H7 (cell line): ENCODE measurements at regions not wholly inside any gene's neighbourhood (a gene's known extent, or its start where the extent isn't known, plus 50 kb on each side); places are given as distances from the start of the nearest gene placed in this dataset.

ENCODE experiments used
- DNase-seq: peaks from one replicate; pipeline ENCODE4 v3.0.0; 2012
- H3K27me3 ChIP-seq: 2 replicates; pipeline ENCODE4 v1.6.0; 2011; ENCODE audit warnings: mild to moderate bottlenecking, low read length; ENCODE audit not compliant: control insufficient read depth, insufficient read depth
- H3K36me3 ChIP-seq: replicated peaks from 2 replicates; pipeline ENCODE4 v1.5.1; 2011; ENCODE audit warnings: low read length; ENCODE audit not compliant: control insufficient read depth, insufficient read depth
- H3K4me3 ChIP-seq: 2 replicates; pipeline ENCODE4 v1.5.1; 2011; ENCODE audit warnings: low read depth, mild to moderate bottlenecking, control low read depth, low read length, moderate library complexity; ENCODE audit not compliant: insufficient read depth

DNA sequence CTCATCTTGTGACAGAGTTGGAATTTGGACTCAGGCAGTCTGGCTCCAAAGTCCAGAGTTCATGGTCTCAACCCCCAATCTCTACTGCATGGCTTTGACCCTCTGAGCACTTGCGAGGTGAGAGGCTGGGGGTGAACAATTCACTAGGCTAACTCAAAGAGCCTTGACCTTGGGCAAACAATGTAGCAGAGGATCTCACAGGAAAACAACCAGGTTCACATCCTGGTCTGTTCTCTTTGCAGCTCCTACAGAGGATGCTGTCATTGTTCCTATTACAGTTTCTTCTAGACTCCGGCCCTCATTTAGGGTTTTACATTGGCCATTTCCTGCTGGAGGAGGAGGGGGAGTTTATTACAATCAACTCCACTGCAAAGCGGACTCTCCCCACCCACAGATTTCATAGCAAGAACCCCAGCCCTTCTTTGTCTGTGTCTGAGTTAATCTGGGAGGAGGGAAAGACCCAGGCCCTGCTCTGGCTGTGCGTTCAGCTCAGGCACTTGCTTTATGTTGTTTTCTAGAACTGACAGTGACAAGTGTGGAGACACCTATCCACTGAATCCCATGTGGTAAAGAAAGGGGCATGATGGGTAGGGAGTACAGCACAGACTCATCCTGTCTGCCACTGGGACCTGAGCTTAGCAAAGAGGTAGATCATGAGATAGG lies 101.6 kb downstream of the LBH start:
- H3K4me3 ChIP-seq, result no peak overlapping the region
- no peaks in the 10 kb centered on the region for H3K27me3 ChIP-seq
- no peak for DNase-seq
- H3K36me3 ChIP-seq, result no peaks in the 10 kb centered on the region

DNA sequence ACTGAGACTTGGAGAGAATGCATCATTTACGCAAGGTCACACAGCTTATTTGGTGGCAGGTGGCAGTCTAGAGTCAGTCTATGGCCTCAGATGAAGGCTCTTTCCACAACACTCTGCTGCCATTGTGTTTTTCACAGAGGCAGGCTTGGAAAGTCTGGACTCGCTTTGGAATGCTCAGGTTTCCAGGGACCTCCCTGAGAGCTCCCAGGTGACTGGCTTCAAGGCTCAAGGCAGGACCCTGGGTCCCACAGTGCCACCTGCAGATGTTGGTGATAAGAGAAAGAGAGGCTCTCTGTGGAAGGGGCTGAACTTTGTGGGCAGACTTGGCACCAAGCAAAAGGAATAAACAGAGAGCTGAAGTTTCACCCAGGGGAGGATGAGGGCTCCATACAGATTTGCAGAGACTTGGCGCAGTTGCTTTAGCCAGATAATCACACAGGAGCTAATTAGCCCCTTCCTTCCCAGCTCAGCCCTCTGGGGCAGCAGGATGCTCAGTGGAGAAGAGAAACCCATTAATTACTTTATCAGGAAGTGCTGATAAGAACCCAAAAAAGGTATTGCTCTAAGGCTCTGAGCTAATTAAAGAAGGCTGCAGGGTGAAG lies 103.5 kb downstream of the LBH start:
- Histone ChIP-seq H3K4me3 (no peak overlapping the region), H3K27me3 (no peaks in the 10 kb centered on the region), H3K36me3 (no peaks in the 10 kb centered on the region)
- DNase-seq, result peak; percentile 59

DNA sequence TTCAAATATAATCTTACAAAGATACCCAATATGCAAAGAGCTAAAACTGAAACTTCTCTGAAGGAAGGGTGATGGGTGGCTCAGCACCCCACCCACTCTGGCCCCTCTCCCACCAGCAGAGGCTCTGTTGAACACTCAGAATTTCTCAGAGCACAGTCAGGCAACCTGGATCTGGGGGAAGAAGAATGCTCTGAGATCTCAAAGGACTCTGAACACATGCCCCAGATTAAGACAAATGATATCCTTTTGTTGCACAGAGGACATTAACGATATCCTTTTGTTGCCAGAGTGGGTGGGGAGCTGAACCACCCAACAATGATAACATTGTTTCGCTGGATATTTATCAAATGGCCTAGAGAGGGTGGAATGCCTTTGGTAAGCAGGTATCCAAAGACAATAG lies 104.8 kb downstream of the LBH start:
- H3K4me3 ChIP-seq, result no peak overlapping the region
- no peak for DNase-seq
- H3K36me3 ChIP-seq, result no peaks in the 10 kb centered on the region
- H3K27me3 ChIP-seq, result no peaks in the 10 kb centered on the region

GRCh38 chr2:30336978-30337841 lies 105.9 kb downstream of the LBH start:
- no peaks in the 10 kb centered on the region for H3K36me3 ChIP-seq
- DNase-seq, result no peak
- no peak overlapping the region for H3K4me3 ChIP-seq
- H3K27me3 ChIP-seq, result no peaks in the 10 kb centered on the region

DNA sequence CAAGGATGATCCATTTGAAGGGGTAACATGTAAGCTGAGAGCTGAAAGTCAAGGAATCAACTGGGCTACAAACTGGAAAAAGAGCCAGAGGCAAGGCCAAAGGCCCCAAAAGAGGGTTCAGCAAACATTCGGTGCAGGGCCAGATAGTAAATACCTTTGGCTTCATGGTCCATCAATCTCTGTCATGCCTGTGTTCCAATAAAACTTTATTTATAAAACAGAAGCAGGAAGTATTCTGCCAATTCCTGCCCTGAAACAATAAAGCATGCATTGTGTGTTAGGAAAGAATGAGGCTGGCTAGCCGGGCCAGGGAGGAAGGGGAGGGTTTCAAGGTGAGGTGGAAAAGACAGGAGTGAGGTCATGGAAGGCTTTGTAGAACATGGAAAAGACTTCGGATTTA lies 107.1 kb downstream of the LBH start:
- no peak for DNase-seq
- Histone ChIP-seq H3K36me3 (no peaks in the 10 kb centered on the region), H3K4me3 (no peak overlapping the region), H3K27me3 (no peaks in the 10 kb centered on the region)

DNA sequence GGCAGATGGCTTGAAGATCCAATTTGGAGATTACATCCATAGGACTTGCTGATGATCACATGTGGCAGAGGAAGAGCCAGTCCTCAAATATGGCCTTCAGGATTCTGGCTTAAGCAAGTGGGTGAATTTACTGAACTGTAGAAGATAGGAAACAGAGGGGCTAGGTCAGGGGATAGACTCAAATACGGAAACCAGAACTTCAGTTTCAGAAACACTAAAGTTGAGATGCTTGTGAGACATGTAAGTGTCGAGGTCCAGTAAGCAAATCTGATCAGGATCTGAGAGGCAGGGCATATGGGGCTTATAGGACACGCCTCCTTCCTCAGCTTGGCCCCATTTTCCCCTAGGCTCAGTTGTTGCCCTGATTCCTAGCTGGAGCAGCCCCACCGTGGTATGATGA lies 107.7 kb downstream of the LBH start:
- DNase-seq, result no peak
- Histone ChIP-seq H3K4me3 (no peak overlapping the region), H3K27me3 (no peaks in the 10 kb centered on the region), H3K36me3 (no peaks in the 10 kb centered on the region)

DNA sequence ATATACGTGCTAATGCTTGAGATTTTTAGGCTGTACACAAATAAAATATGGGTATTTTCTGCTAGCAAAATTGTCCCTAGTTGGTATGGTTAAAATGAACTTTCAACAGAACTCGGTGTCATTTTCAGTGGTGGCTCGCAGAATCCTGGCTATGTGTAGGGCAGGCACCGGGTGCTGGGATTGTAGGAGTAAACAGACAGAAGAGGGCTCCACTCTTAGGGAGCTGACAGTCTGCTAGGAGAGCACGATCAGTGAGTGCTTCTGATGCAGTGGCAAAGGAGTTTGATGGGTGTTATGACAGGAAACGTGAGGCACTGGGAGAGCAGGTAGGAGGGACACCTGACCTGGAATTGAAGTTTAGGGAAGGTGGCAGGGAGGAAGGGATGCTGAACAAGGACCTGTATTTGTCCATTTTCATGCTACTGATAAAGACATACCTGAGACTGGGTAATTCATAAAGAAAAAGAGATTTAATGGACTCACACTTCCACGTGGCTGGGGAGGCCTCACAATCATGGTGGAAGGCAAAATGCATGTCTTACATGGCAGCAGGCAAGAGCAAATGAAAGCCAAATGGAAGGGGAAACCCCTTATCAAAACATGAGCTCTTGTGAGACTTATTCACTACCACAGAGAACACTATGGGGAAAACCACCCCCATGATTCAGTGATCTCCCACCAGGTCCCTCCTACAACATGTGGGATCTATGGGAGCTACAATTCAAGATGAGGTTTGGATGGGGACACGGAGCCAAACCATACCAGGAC lies 105.4 kb upstream of the LCLAT1 start:
- Histone ChIP-seq H3K4me3 (no peak overlapping the region), H3K36me3 (no peaks in the 10 kb centered on the region), H3K27me3 (no peaks in the 10 kb centered on the region)
- no peak for DNase-seq

DNA sequence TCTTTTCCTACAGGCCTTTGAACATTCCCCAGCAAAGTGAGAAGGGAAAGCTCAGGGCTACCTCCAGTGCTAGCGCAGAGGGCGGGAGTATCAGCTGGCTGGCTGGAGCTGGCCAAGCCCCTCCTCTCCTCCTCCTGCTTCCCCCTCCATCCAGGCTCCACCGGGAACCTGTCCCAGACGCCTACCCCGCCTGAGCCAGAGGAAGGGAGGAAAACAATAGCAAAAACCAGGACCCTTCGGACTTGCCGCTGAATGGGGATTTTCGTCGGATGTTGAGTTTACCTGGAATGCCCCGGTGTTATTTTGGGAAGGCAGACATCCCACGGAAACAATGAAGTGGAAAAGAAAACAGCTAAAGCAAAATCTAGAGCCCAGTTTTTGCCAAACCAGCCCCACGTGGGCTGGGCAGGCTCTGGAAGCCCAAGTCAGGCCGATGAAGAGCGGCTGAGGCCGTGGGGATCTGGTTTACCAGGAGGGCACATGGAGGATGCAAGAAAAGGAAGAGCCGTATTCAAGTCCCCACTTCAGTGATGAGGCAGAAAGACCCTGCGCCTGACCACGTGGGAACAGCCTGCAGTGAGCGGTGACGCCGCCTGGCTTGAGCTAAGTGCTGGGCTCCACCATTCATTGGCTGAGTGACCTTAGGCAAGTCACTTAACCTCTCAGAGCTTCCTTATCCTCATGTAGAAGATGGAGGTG lies 100.4 kb upstream of the LCLAT1 start:
- H3K27me3 ChIP-seq, result no peaks in the 10 kb centered on the region
- peak; percentile 90 for DNase-seq
- H3K36me3 ChIP-seq, result no peaks in the 10 kb centered on the region
- no peak overlapping the region for H3K4me3 ChIP-seq

- no peak overlapping the region for H3K4me3 ChIP-seq
- no peak for DNase-seq
- H3K36me3 ChIP-seq, result no peaks in the 10 kb centered on the region
- H3K27me3 ChIP-seq, result no peaks in the 10 kb centered on the region
These were observed 98.2 kb upstream of the LCLAT1 start for GRCh38 chr2:30348825-30349224.

GRCh38 chr2:30349691-30350090 lies 97.4 kb upstream of the LCLAT1 start:
- no peaks in the 10 kb centered on the region for H3K27me3 ChIP-seq
- no peak for DNase-seq
- no peaks in the 10 kb centered on the region for H3K36me3 ChIP-seq
- no peak overlapping the region for H3K4me3 ChIP-seq

DNA sequence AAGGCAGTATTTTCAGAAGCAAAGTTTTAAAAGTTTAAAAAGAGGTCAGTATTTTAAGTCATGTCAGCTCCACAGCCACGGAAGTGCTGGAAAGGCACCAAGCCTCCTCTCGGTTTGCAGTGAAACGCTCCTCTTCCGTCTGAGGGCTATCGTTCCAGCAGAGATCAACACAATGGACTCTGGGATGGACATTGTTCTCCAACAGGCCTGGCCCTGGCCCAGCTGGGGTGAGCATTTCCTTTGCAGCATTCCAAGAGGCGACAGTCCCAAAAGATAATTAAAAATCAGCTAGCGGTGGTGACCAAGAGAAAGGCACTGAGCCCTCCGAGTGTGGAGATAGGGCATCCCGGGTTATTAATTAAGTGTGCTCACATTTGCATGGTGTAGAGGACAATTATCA lies 95.9 kb upstream of the LCLAT1 start:
- Histone ChIP-seq H3K36me3 (no peaks in the 10 kb centered on the region), H3K27me3 (no peaks in the 10 kb centered on the region), H3K4me3 (no peak overlapping the region)
- DNase-seq, result no peak

- no peaks in the 10 kb centered on the region for H3K27me3 ChIP-seq
- H3K4me3 ChIP-seq, result no peak overlapping the region
- no peaks in the 10 kb centered on the region for H3K36me3 ChIP-seq
- DNase-seq, result no peak
These were observed 95.1 kb upstream of the LCLAT1 start for GRCh38 chr2:30351949-30352348.

DNA sequence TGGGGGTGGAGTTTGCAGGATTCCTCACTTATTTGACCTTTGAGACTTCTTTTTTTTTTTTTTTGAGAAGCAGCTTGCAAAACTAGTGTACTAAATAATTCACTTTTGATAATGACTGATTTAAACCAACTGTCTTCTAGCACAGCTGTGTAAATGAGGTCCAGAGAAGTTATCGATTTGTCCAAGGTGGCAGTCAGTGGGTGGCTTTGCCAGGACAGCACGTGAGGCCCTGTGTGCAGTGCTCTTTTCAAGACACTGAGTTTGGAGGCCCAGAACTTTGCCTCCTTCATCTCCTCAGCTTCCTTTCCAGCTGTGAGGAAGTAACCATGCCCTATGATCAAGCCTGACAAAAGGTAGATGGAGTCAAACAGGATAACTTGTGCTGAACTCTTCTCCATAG lies 92.9 kb upstream of the LCLAT1 start:
- Histone ChIP-seq H3K4me3 (no peak overlapping the region), H3K27me3 (no peaks in the 10 kb centered on the region), H3K36me3 (no peaks in the 10 kb centered on the region)
- no peak for DNase-seq

- Histone ChIP-seq H3K4me3 (no peak overlapping the region), H3K36me3 (no peaks in the 10 kb centered on the region), H3K27me3 (no peaks in the 10 kb centered on the region)
- DNase-seq, result no peak
These were observed 92.4 kb upstream of the LCLAT1 start for GRCh38 chr2:30354621-30355020.
